WERI-Rb-1 (cell line): ENCODE measurements at regions not wholly inside any gene's neighbourhood (a gene's known extent, or its start where the extent isn't known, plus 50 kb on each side); places are given as distances from the start of the nearest gene placed in this dataset.

ENCODE experiments used
- DNase-seq: peaks from one replicate; pipeline ENCODE4 v3.0.0-alpha.2; 2020
- H3K27ac ChIP-seq: fragments of 250-450 bp; sonication (Bioruptor Pico); 2 replicates; pipeline ENCODE4 v1.5.1; 2020; ENCODE audit warnings: mild to moderate bottlenecking, moderate library complexity
- H3K27me3 ChIP-seq: fragments of 250-450 bp; sonication (Bioruptor Pico); 2 replicates; pipeline ENCODE4 v1.5.1; 2021; ENCODE audit warnings: mild to moderate bottlenecking, low read depth, moderate library complexity; ENCODE audit not compliant: insufficient read depth, severe bottlenecking
- H3K36me3 ChIP-seq: fragments of 250-450 bp; sonication (Bioruptor Pico); 2 replicates; pipeline ENCODE4 v1.5.1; 2020; ENCODE audit warnings: mild to moderate bottlenecking, moderate library complexity
- H3K4me3 ChIP-seq: 2 replicates; pipeline ENCODE4 v1.5.1; 2011; ENCODE audit warnings: low read depth, mild to moderate bottlenecking, control low read depth, low read length
- H3K9me3 ChIP-seq: fragments of 250-450 bp; sonication (Bioruptor Pico); 2 replicates; pipeline ENCODE4 v1.5.1; 2021; ENCODE audit warnings: mild to moderate bottlenecking, moderate library complexity; ENCODE audit not compliant: severe bottlenecking
- TF ChIP-seq, protein P1 (sequence below): IDR thresholded peaks from 2 replicates; pipeline ENCODE4 v1.5.1; 2011; ENCODE audit warnings: low read depth, mild to moderate bottlenecking, control low read depth, inconsistent platforms, low read length

GRCh38 chr6:170461556-170462365, 91.3 kb downstream of the PSMB1 start:
- Histone ChIP-seq H3K27ac (no peak overlapping the region), H3K9me3 (no peaks in the 10 kb centered on the region), H3K36me3 (no peaks in the 10 kb centered on the region)

DNA sequence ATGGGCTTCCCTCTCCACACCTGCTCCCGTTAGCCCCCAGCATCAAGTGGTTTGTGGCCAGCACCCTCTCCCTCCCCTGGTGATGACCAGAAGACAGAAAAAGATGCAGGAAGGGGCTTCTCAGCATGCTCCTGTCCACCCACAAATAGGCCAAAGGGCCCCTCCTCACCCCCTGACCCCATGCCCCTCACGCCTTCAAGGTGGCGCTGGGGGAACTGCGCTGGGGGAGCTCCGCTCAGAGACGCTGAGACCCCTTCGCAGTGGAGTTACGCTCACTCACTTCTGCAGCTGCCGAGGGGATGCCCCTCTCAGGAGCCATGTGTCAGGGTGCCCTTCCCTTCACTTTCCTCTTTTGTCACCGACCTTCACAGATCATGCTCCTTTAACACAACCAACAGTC, 92.0 kb downstream of the PSMB1 start:
- TF ChIP-seq, protein P1, sequence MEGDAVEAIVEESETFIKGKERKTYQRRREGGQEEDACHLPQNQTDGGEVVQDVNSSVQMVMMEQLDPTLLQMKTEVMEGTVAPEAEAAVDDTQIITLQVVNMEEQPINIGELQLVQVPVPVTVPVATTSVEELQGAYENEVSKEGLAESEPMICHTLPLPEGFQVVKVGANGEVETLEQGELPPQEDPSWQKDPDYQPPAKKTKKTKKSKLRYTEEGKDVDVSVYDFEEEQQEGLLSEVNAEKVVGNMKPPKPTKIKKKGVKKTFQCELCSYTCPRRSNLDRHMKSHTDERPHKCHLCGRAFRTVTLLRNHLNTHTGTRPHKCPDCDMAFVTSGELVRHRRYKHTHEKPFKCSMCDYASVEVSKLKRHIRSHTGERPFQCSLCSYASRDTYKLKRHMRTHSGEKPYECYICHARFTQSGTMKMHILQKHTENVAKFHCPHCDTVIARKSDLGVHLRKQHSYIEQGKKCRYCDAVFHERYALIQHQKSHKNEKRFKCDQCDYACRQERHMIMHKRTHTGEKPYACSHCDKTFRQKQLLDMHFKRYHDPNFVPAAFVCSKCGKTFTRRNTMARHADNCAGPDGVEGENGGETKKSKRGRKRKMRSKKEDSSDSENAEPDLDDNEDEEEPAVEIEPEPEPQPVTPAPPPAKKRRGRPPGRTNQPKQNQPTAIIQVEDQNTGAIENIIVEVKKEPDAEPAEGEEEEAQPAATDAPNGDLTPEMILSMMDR, result no peak
- Histone ChIP-seq H3K4me3 (no peak overlapping the region), H3K27me3 (no peaks in the 10 kb centered on the region), H3K9me3 (no peaks in the 10 kb centered on the region), H3K27ac (no peak overlapping the region), H3K36me3 (no peaks in the 10 kb centered on the region)
- no peak for DNase-seq

More at GRCh38 chr6:170461556-170462365, 91.3 kb downstream of the PSMB1 start:
- no peak overlapping the region for H3K4me3 ChIP-seq
- TF ChIP-seq, protein P1, result no peak
- DNase-seq, result no peak
- no peaks in the 10 kb centered on the region for H3K27me3 ChIP-seq

- Histone ChIP-seq H3K9me3 (no peaks in the 10 kb centered on the region), H3K27ac (no peak overlapping the region), H3K27me3 (no peaks in the 10 kb centered on the region), H3K4me3 (no peak overlapping the region), H3K36me3 (no peaks in the 10 kb centered on the region)
- no peak for DNase-seq
- TF ChIP-seq, protein P1, result no peak
Measured at GRCh38 chr6:170460641-170461040, 92.5 kb downstream of the PSMB1 start.

- Histone ChIP-seq H3K9me3 (no peaks in the 10 kb centered on the region), H3K27ac (no peak overlapping the region)
- DNase-seq, result no peak
Measured at GRCh38 chr6:170459451-170459850, 93.7 kb downstream of the PSMB1 start.

GRCh38 chr6:170456886-170457698, 96.0 kb downstream of the PSMB1 start:
- Histone ChIP-seq H3K9me3 (no peaks in the 10 kb centered on the region), H3K27me3 (no peaks in the 10 kb centered on the region), H3K36me3 (no peaks in the 10 kb centered on the region), H3K27ac (no peak overlapping the region), H3K4me3 (no peak overlapping the region)
- no peak for DNase-seq
- TF ChIP-seq, protein P1, result no peak

More at GRCh38 chr6:170459451-170459850, 93.7 kb downstream of the PSMB1 start:
- TF ChIP-seq, protein P1, result no peak
- no peak overlapping the region for H3K4me3 ChIP-seq
- no peaks in the 10 kb centered on the region for H3K36me3 ChIP-seq
- no peaks in the 10 kb centered on the region for H3K27me3 ChIP-seq
